ENCODE measurements at regions not wholly inside any gene's neighbourhood (a gene's known extent, or its start where the extent isn't known, plus 50 kb on each side); places are given as distances from the start of the nearest gene placed in this dataset.
"Not testable (repeated sequence)": the region's sequence is repeated elsewhere in the genome, so short reads cannot be mapped to it uniquely, and the experiment has no call there.

- not testable (repeated sequence) for DNase-seq
Measured at GRCh38 chr21:35794527-35794926, 265.8 kb downstream of the SETD4 start.

- DNase-seq = no peak
Measured at GRCh38 chr21:35792569-35793305, 267.6 kb downstream of the SETD4 start.

GRCh38 chr21:35791541-35792325 is 268.6 kb downstream of the SETD4 start:
- DNase-seq = no peak

- DNase-seq = no peak
Measured at GRCh38 chr21:35783721-35784120, 276.6 kb downstream of the SETD4 start.

- no peak for DNase-seq
Measured at GRCh38 chr21:35782667-35783066, 277.7 kb downstream of the SETD4 start.

GRCh38 chr21:35780983-35781382 is 279.3 kb downstream of the SETD4 start:
- DNase-seq = no peak

GRCh38 chr21:35779690-35780570 is 280.4 kb downstream of the SETD4 start:
- DNase-seq = no peak

- no peak for DNase-seq
Measured at GRCh38 chr21:35779167-35779566, 281.2 kb downstream of the SETD4 start.

GRCh38 chr21:35777081-35777480 is 283.2 kb downstream of the SETD4 start:
- no peak for DNase-seq

- DNase-seq = no peak
Measured at GRCh38 chr21:35775778-35776544, 284.4 kb downstream of the SETD4 start.

- DNase-seq = no peak
Measured at GRCh38 chr21:35770101-35770945, 290.0 kb downstream of the SETD4 start.

- DNase-seq = no peak
Measured at GRCh38 chr21:35768187-35768586, 292.1 kb downstream of the SETD4 start.

GRCh38 chr21:35764586-35764985 is 295.7 kb downstream of the SETD4 start:
- DNase-seq = no peak

GRCh38 chr21:35764077-35764476 is 296.2 kb downstream of the SETD4 start:
- DNase-seq = no peak

- DNase-seq = no peak
Measured at GRCh38 chr21:35754583-35754982, 305.7 kb downstream of the SETD4 start.

GRCh38 chr21:35753308-35753707 is 307.0 kb downstream of the SETD4 start:
- no peak for DNase-seq

- no peak for DNase-seq
Measured at GRCh38 chr21:35751171-35751570, 309.2 kb downstream of the SETD4 start.

- no peak for DNase-seq
Measured at GRCh38 chr21:35749904-35750303, 310.4 kb downstream of the SETD4 start.

GRCh38 chr21:35748678-35749314 is 311.5 kb downstream of the SETD4 start:
- DNase-seq = no peak

- DNase-seq = no peak
Measured at GRCh38 chr21:35743571-35743970, 316.8 kb downstream of the SETD4 start.

All from CD4-positive, alpha-beta T cell treated with Interleukin-6 for 4 hours (primary cell).